Ovary (tissue), 3 donors: ENCODE measurements at regions not wholly inside any gene's neighbourhood (a gene's known extent, or its start where the extent isn't known, plus 50 kb on each side); places are given as distances from the start of the nearest gene placed in this dataset.

Experiments used
- POLR2A ChIP-seq: fragments of 450-650 bp; IDR thresholded peaks from one replicate; pipeline ENCODE4 v1.6.1; 2017; ENCODE audit warnings: antibody characterized with exemption, mild to moderate bottlenecking, moderate library complexity
- TF ChIP-seq, protein P1 (sequence below), 3 donors: fragments of 450-650 bp in 2 of 3; fragments of 200-600 bp in 1 of 3; IDR thresholded peaks; one replicate each; pipeline versions ENCODE4 v1.5.1 to v1.8.0; 2016 to 2022; ENCODE audit warnings: antibody characterized with exemption in 3 of 3, mild to moderate bottlenecking in 1 of 3
- donor health status: DM: no; HTN: no; CAD: no.

DNA sequence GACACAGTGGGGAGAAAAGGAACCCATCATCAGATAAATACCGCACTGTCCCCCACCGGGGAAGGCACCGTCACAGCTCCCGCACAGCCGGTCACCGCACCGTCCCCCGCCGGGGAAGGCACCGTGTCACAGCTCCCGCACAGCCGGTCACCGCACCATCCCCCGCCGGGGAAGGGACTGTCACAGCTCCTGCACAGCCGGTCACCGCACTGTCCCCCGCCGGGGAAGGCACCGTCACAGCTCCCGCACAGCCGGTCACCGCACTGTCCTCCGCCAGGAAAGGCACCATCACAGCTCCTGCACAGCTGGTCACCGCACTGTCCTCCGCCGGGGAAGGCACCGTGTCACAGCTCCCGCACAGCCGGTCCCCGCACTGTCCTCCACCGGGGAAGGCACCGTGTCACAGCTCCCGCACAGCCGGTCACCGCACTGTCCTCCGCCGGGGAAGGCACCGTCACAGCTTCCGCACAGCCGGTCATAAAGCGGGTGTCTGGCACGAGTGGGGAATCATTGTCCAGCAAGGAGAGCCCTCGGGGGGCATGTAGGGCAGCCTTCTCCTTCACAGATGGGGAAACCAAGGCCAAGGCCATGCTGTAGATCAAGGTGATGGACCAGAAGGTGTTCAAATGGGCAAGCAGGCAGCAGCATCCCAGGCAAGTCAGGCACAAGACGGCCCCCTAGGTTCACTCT, 280.1 kb downstream of the NPHP4 start:
- TF ChIP-seq, protein P1, sequence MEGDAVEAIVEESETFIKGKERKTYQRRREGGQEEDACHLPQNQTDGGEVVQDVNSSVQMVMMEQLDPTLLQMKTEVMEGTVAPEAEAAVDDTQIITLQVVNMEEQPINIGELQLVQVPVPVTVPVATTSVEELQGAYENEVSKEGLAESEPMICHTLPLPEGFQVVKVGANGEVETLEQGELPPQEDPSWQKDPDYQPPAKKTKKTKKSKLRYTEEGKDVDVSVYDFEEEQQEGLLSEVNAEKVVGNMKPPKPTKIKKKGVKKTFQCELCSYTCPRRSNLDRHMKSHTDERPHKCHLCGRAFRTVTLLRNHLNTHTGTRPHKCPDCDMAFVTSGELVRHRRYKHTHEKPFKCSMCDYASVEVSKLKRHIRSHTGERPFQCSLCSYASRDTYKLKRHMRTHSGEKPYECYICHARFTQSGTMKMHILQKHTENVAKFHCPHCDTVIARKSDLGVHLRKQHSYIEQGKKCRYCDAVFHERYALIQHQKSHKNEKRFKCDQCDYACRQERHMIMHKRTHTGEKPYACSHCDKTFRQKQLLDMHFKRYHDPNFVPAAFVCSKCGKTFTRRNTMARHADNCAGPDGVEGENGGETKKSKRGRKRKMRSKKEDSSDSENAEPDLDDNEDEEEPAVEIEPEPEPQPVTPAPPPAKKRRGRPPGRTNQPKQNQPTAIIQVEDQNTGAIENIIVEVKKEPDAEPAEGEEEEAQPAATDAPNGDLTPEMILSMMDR (IDR thresholded peaks at IDR 0.05) = no peak
- no peak for TF ChIP-seq POLR2A
